ENCODE measurements at regions not wholly inside any gene's neighbourhood (a gene's known extent, or its start where the extent isn't known, plus 50 kb on each side); places are given as distances from the start of the nearest gene placed in this dataset.
A peak's percentile ranks its signal among the peaks of the same experiment; 100 is the strongest.

GRCh38 chr6:95087394-95088097, 489.8 kb upstream of the MANEA start:
- Histone ChIP-seq H3K14ac (ENCODE audit: insufficient read length) (no peak overlapping the region), H2BK20ac (ENCODE audit: low read length) (no peak overlapping the region), H3K56ac (replicated peaks; ENCODE audit: insufficient read length, low read depth, low read length) (no peak overlapping the region), H2BK5ac (ENCODE audit: low read depth, low read length) (no peak overlapping the region), H3K23me2 (ENCODE audit: low read depth, low read length) (no peaks in the 10 kb centered on the region), H3K79me1 (ENCODE audit: low read depth, low read length) (no peaks in the 10 kb centered on the region), H3K18ac (ENCODE audit: extremely low read depth, low read length) (no peak overlapping the region), H3K27ac (ENCODE audit: low read depth, low read length) (no peak overlapping the region), H3K4me1 (replicated peaks in 1 of 4; ENCODE audit: control insufficient read depth in 3 of 4, insufficient read depth in 4 of 4, low read length in 3 of 4) (no peaks in the 10 kb centered on the region), H3K4ac (replicated peaks; ENCODE audit: insufficient read length, low read depth, low read length) (no peak overlapping the region), H2BK120ac (replicated peaks; ENCODE audit: low read depth, low read length) (no peak overlapping the region), H3K79me2 (ENCODE audit: control insufficient read depth in 1 of 2, insufficient read depth in 2 of 2, low read length in 2 of 2) (no peaks in the 10 kb centered on the region), H2BK12ac (ENCODE audit: low read depth, low read length) (no peak overlapping the region), H2AK5ac (ENCODE audit: low read depth, low read length) (no peak overlapping the region), H3K4me3 (ENCODE audit: extremely low read depth in 1 of 4, insufficient read depth in 2 of 4, low read depth in 3 of 4, low read length in 4 of 4) (no peak overlapping the region), H4K5ac (ENCODE audit: insufficient read length, low read depth, low read length) (no peak overlapping the region), H3K27me3 (replicated peaks in 1 of 4; ENCODE audit: control insufficient read depth in 3 of 4, extremely low read depth in 1 of 4, insufficient read depth in 3 of 4, low read length in 3 of 4) (no peaks in the 10 kb centered on the region), H3K9ac (replicated peaks in 1 of 4; ENCODE audit: extremely low read depth in 1 of 4, low read depth in 3 of 4, low read length in 3 of 4) (no peak overlapping the region), H4K8ac (ENCODE audit: extremely low read depth, insufficient read depth, low read length) (no peak overlapping the region), H2BK15ac (ENCODE audit: low read length) (no peak overlapping the region), H4K91ac (replicated peaks; ENCODE audit: insufficient read length, low read length) (no peak overlapping the region), H3K36me3 (ENCODE audit: control insufficient read depth in 2 of 4, insufficient read depth in 4 of 4, low read length in 3 of 4) (no peaks in the 10 kb centered on the region), H4K20me1 (replicated peaks in 1 of 2; ENCODE audit: control insufficient read depth in 1 of 2, insufficient read depth in 2 of 2, low read length in 2 of 2) (no peaks in the 10 kb centered on the region), H3K4me2 (ENCODE audit: insufficient read depth in 1 of 2, low read depth in 2 of 2, low read length in 2 of 2) (no peak overlapping the region), H2AFZ (ENCODE audit: low read length) (peak overlapping the region; percentile 68; the same call in 1 of the 2 replicates), H3K9me3 (ENCODE audit: insufficient read depth in 2 of 2, low read depth in 1 of 2, low read length in 1 of 2) (no peaks in the 10 kb centered on the region), H3K23ac (ENCODE audit: insufficient read length) (no peak overlapping the region)
- WGBS, 2 experiments (ENCODE audit: extremely low coverage in 1 of 2, insufficient coverage in 1 of 2, insufficient read length in 1 of 2, insufficient replicate concordance in 2 of 2, low coverage in 1 of 2, low lambda C conversion rate in 2 of 2, missing lambda C conversion rate in 1 of 2) = 85% methylated on average over 8 of the region's 8 CpGs; no CpG with 5 or more reads in 1 of the 2 experiments
- CTCF ChIA-PET (ENCODE audit: partially characterized antibody) = interaction anchor here (0.6 to 1.5 kb wide), 7 partner anchors 11 to 1370 kb away, joined by 3 to 5 read pairs (median 3); no protein-coding TSS in a partner anchor
- POLR2A ChIA-PET (ENCODE audit: partially characterized antibody) = no interaction called here
- FAIRE-seq = no peak
- DNase-seq (ENCODE audit: low read depth in 1 of 2, low spot score in 2 of 2) = no peak
- TF ChIP-seq CBX8 (IDR thresholded peaks at IDR 0.05; ENCODE audit: borderline replicate concordance, low read depth, low read length) (no peak), MAX (IDR thresholded peaks at IDR 0.05) (no peak), TAF1 (IDR thresholded peaks at IDR 0.05; ENCODE audit: low read depth, low read length) (no peak), PHF8 (conservative IDR thresholded peaks at IDR 0.05; ENCODE audit: low read depth, low read length) (no peak), KDM4A (IDR thresholded peaks at IDR 0.05; ENCODE audit: low read depth, low read length, severe bottlenecking) (no peak), TAF7 (optimal IDR thresholded peaks at IDR 0.05; ENCODE audit: borderline replicate concordance, low read depth, low read length) (no peak)
